Mucosa of rectum (tissue), 2 donors: ENCODE measurements at regions not wholly inside any gene's neighbourhood (a gene's known extent, or its start where the extent isn't known, plus 50 kb on each side); places are given as distances from the start of the nearest gene placed in this dataset.

ENCODE experiments used
- H3K27ac ChIP-seq, 2 donors: one replicate each; pipeline ENCODE4 v1.7.0; 2013; ENCODE audit warnings: inconsistent platforms in 2 of 2, low read depth in 2 of 2, low read length in 2 of 2
- H3K27me3 ChIP-seq, 2 donors: one replicate each; pipeline ENCODE4 v1.7.0; 2013; ENCODE audit warnings: low read length in 2 of 2; ENCODE audit not compliant: control insufficient read depth in 2 of 2, insufficient read depth in 2 of 2
- H3K36me3 ChIP-seq, 2 donors: one replicate each; pipeline ENCODE4 v1.7.0; 2013; ENCODE audit warnings: low read length in 2 of 2; ENCODE audit not compliant: control insufficient read depth in 2 of 2, insufficient read depth in 2 of 2
- H3K4me1 ChIP-seq, 2 donors: one replicate each; pipeline ENCODE4 v1.7.0; 2013; ENCODE audit warnings: low read length in 2 of 2, mild to moderate bottlenecking in 1 of 2; ENCODE audit not compliant: control insufficient read depth in 2 of 2, insufficient read depth in 2 of 2
- H3K4me3 ChIP-seq, 2 donors: one replicate each; pipeline ENCODE4 v1.7.0; 2013; ENCODE audit warnings: low read length in 2 of 2
- H3K9ac ChIP-seq, 2 donors: one replicate each; pipeline ENCODE4 v1.7.0; 2013; ENCODE audit warnings: low read length in 2 of 2, low read depth in 1 of 2, mild to moderate bottlenecking in 1 of 2
- H3K9me3 ChIP-seq, 2 donors: one replicate each; pipeline ENCODE4 v1.7.0; 2013; ENCODE audit warnings: low read length in 2 of 2; ENCODE audit not compliant: control insufficient read depth in 2 of 2
- donor health status: healthy.
- donor health status: Normal muscosa, but diverticular disease.

DNA sequence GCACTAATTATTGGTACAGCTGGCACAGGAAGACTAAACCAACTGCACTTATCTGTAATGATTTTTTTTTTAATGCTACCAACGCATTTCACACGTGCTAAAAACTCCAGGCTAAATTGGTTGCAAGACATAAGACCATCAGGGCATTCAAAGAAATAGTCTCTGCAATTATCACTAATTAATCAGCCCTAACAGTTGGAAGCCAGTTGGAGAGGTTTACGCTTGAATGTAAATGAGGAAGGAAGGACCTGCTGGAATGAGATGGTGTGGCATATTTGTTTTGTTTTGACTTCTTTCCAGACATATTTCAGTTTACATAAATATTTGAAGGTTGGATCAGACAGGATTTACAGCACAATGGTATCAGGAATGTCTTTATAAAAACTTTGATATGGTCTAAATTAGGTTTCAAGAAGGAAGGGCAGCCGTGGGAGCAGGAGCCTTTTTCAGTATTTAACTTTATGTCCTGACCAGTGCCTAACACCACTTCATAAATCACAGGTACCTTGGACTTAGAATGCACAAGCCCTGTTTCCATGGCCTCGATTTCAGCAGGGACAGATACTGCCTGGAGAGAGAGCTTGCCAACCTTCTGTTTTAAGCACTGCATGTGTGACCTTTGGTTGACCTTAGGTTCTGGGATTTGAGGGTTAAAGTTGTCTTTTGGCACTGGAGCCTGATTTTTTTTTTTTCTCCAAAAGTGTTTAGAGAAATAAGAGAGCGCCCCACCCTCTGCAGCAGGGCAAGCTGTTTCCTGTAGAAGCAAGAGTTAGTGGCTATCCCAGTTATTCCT lies 199.8 kb upstream of the MAP3K1 start:
- peaks cover 2 to 6% of the 10 kb centered on the region in 2 donors for H3K4me1 ChIP-seq
- H3K4me3 ChIP-seq: no peak overlapping the region
- H3K36me3 ChIP-seq: no peaks in the 10 kb centered on the region
- no peak overlapping the region for H3K27ac ChIP-seq
- peaks cover 0 to 8% of the 10 kb centered on the region in 2 donors for H3K9me3 ChIP-seq
- H3K9ac ChIP-seq: no peak overlapping the region
- no peaks in the 10 kb centered on the region for H3K27me3 ChIP-seq

DNA sequence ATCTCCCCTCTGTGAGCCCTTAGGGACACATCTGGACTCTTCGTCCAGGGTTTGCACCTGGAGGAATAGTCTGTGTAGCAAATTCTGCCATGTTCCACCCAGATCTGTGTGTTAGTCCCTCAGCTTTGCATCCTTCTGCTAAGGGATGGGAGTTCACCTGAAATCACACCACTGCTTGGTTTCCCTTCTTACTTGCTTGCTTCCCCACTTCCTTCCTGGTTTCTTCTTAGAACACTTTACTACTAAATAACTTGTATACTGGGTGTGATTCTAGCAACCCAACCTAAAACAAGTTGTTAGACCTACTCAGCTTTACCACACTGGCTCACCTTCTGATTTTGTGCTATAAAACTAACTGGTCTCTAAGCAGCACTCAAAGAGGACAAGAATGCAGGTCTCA lies 202.6 kb upstream of the MAP3K1 start:
- peaks cover 2 to 6% of the 10 kb centered on the region in 2 donors for H3K4me1 ChIP-seq

DNA sequence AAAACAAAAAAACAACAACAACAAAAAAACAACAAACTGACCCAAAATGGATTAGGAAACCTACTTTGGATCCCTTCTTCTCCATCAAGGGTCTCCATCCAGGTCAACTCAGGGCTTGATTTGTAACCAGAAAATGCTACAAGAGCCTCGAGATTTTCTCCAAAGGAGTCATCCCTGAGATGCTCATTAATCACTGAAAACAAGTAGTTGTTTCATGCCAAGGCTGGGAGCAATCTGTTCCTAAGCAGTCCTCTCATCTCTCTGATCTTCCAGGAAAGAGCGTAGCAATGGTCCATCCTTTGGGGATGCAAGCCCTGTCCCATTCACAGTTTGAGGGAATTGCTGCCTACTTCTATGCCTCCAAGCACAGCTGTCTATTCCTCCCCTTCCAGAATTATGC lies 203.0 kb upstream of the MAP3K1 start:
- Histone ChIP-seq H3K9me3 (peaks cover 0 to 1% of the 10 kb centered on the region in 2 donors), H3K27me3 (no peaks in the 10 kb centered on the region), H3K4me3 (no peak overlapping the region), H3K4me1 (peaks cover 2 to 6% of the 10 kb centered on the region in 2 donors), H3K9ac (no peak overlapping the region), H3K27ac (no peak overlapping the region), H3K36me3 (no peaks in the 10 kb centered on the region)

More for the DNA sequence above, 202.6 kb upstream of the MAP3K1 start:
- Histone ChIP-seq H3K36me3 (no peaks in the 10 kb centered on the region), H3K27me3 (no peaks in the 10 kb centered on the region), H3K9ac (no peak overlapping the region), H3K4me3 (no peak overlapping the region), H3K27ac (no peak overlapping the region), H3K9me3 (peaks cover 0 to 5% of the 10 kb centered on the region in 2 donors)

DNA sequence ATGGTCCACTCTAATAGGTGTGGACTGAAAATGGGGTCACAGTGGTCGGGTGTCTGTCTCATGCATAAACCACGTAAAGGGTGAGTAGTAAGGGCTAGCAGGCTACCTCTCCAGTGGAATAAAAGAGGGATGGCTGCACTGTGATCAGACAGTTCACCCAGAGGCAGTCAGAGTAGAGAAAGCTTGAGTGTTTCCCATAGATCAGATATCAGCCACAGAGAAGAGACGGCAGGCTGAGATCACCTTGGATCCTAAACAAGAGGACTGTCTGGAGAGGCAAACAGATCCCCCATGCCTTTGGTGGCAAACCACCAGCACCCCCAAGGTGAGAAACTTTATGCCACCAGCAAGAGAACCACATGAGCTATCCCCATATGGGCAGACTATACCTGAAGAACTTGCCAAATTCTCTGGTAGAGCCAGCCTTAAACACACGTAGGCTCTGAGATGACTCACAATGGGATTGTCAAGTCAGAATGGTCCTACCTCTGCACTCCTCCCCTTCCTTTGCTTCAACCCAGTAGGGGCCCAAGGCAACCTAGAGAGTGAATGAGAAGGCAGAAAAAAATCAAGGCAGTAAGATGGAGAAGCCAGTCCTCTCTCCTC lies 205.2 kb upstream of the MAP3K1 start:
- Histone ChIP-seq H3K4me3 (no peak overlapping the region), H3K9ac (no peak overlapping the region), H3K27me3 (no peaks in the 10 kb centered on the region), H3K4me1 (no peaks in the 10 kb centered on the region), H3K27ac (no peak overlapping the region), H3K36me3 (no peaks in the 10 kb centered on the region), H3K9me3 (no peaks in the 10 kb centered on the region)

DNA sequence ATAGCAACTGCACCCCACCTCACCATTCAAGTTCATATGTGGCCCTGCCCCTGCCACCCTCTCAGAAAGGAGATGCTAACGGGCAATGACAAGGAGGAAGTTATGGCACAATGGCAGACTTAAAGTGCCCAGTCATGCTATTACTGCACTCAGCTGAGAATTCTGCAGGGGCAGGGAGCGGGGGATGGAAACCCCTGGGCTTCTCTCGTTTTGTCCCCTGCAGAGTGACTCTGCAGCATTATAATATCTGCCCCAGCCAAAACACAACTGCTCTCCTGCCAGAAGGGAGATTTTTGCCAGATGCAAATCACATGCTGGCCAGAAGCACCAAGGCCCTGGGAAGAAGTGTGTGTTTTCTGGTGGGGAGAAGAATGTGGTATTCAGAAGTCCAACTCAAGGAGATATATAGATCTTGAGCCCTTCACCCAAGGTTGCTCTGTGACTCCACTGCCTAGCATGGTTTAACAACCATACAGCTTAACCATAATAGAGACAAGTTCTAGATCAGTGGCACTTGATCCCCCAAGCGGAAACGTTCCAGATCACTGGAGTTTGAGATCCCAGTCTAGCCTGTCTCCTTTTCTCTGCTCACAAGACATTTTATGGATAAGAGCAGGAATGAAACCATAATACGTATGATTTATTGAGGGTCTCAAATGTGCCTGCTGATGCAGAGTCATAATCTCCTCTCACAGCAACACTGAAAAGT lies 207.0 kb upstream of the MAP3K1 start:
- Histone ChIP-seq H3K27ac (no peak overlapping the region), H3K27me3 (no peaks in the 10 kb centered on the region), H3K9me3 (no peaks in the 10 kb centered on the region), H3K9ac (no peak overlapping the region), H3K4me3 (no peak overlapping the region), H3K4me1 (no peaks in the 10 kb centered on the region), H3K36me3 (no peaks in the 10 kb centered on the region)

DNA sequence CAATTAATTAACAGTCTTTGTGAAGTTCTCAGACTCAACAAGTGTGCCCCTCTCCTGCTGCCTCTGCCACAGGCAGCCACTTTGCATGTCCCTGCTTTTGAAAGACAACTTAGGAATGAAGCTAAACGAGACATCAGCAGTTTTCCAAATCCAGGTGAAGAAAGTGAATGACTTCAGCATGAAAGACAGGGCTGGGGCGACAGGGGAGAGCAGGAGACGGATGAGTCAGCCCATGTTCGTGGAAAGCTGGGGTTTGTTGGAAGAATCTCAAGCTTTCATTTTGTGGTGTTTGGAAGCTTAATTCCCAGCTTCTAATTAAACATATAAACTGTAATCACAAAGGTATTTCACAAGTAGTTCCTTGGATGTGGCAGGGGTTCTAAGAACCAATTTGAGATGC lies 207.8 kb upstream of the MAP3K1 start:
- H3K36me3 ChIP-seq: no peaks in the 10 kb centered on the region
- no peak overlapping the region for H3K9ac ChIP-seq
- no peaks in the 10 kb centered on the region for H3K27me3 ChIP-seq
- H3K9me3 ChIP-seq: no peaks in the 10 kb centered on the region
- H3K4me1 ChIP-seq: no peaks in the 10 kb centered on the region
- no peak overlapping the region for H3K27ac ChIP-seq
- no peak overlapping the region for H3K4me3 ChIP-seq

DNA sequence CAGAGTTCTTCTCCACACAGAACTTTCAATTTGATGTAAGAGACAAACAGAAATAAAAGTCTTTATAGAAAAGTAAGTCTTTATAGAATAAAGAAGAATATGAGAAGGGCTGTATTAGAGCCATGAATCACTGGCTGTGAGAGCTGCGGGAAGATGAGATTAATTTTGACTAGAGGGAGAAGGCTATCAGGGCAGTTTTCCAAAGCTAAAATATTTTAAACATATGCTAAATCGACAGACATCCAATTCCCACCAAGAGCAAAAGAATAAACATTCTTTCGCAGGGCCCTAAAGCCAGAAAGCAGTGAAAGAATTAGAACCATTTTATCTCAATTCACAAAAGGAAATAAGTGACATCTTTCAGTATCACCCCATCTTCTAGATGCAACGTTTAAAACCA lies 208.3 kb upstream of the MAP3K1 start:
- Histone ChIP-seq H3K4me1 (no peaks in the 10 kb centered on the region), H3K9me3 (no peaks in the 10 kb centered on the region), H3K9ac (no peak overlapping the region), H3K27me3 (no peaks in the 10 kb centered on the region), H3K36me3 (no peaks in the 10 kb centered on the region), H3K27ac (no peak overlapping the region), H3K4me3 (no peak overlapping the region)

DNA sequence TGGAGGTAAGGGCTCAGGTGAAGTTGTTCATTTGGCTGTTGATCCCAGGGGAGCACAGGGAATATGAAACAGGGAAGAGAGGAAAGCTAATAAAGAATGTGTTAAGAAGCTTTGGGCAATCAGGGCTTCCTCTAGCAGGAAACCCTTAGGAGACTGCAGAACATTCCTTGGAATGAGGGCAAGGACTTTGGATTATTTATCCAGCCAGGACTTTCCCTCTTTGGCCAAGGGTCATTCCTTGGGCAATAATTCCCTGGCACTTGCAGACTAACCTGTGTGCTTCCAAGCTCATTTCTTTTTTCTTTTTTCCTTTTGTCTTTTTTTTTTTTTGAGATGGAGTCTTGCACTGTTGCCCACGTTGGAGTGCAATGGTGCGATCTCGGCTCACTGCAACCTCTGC lies 209.2 kb upstream of the MAP3K1 start:
- Histone ChIP-seq H3K9me3 (no peaks in the 10 kb centered on the region), H3K9ac (no peak overlapping the region)

DNA sequence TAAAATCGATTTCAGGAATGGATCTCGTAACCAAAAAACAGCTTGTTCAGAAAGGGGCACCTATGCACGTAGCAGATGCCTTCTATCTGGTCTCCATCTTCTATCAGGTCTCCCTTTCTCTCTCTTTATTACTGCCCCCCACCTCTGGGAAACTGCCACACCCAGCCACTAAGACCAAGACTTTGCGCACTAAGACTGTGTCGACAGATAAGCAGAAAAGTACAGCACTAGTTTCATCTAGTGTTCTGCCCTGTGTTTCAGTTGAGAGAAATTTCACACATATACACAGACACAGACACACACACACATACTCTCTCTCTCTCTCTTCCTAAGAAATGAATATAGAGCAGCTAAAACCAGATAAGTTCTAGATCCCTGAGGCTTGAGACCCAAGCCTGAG lies 210.1 kb upstream of the MAP3K1 start:
- Histone ChIP-seq H3K36me3 (no peaks in the 10 kb centered on the region), H3K27me3 (no peaks in the 10 kb centered on the region), H3K9me3 (no peaks in the 10 kb centered on the region), H3K4me3 (no peak overlapping the region), H3K9ac (no peak overlapping the region), H3K4me1 (no peaks in the 10 kb centered on the region), H3K27ac (no peak overlapping the region)

More for the DNA sequence above, 209.2 kb upstream of the MAP3K1 start:
- no peak overlapping the region for H3K27ac ChIP-seq
- H3K36me3 ChIP-seq: no peaks in the 10 kb centered on the region
- H3K4me3 ChIP-seq: no peak overlapping the region
- no peaks in the 10 kb centered on the region for H3K27me3 ChIP-seq
- no peaks in the 10 kb centered on the region for H3K4me1 ChIP-seq

DNA sequence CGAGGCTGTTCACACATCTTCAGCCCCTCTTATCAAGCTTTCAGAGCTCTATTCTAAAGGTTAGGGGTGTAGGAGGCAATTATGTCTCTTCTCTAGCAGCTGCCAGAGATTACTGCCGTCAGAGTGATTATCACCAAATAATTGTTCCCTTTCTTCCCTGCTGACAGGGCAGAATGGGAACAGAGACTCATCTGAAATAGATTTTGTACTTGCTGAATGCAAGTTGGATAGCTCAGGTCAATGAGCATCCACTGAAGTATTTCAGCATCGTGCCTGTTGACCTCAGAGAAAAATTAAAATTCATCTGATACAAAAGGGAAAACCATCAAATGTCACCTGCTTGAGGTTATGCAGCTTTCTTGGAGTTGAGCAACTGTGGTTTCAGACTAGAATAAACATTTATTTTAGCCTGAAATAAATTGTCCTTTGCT lies 213.7 kb upstream of the MAP3K1 start:
- H3K4me1 ChIP-seq: no peaks in the 10 kb centered on the region
- H3K4me3 ChIP-seq: no peak overlapping the region
- no peaks in the 10 kb centered on the region for H3K9me3 ChIP-seq
- H3K27ac ChIP-seq: no peak overlapping the region
- no peaks in the 10 kb centered on the region for H3K36me3 ChIP-seq
- no peaks in the 10 kb centered on the region for H3K27me3 ChIP-seq
- H3K9ac ChIP-seq: no peak overlapping the region
